HepG2 (cell line): ENCODE measurements at regions not wholly inside any gene's neighbourhood (a gene's known extent, or its start where the extent isn't known, plus 50 kb on each side); places are given as distances from the start of the nearest gene placed in this dataset.
A peak's percentile ranks its signal among the peaks of the same experiment; 100 is the strongest.
"Not testable (repeated sequence)": the region's sequence is repeated elsewhere in the genome, so short reads cannot be mapped to it uniquely, and the experiment has no call there.

ENCODE experiments used
- ATAC-seq: fragments of 200-7000 bp; cut with Tn5 transposase; 3 replicates; pipeline ENCODE4 v1.9.1; 2020; ENCODE audit warnings: mild to moderate bottlenecking, moderate library complexity
- BruUV-seq: library from RNA; stranded (reverse); fragments of 400-500 nt; replicated peaks from 2 replicates; lab custom pipeline; 2021; lab: Mats Ljungman, UMichigan
- CTCF ChIA-PET: fragments of 300-600 bp; formaldehyde crosslinking; extraction: SDS; loops from one replicate; lab custom pipeline; 2021; ENCODE audit warnings: low total read pairs, inconsistent platforms, low intra/inter-chr PET ratio; lab: Yijun Ruan, JAX
- POLR2A ChIA-PET: fragments of 350-600 bp; sonication (Branson Sonifier 250); formaldehyde crosslinking; loops from one replicate; lab custom pipeline; 2020; ENCODE audit warnings: antibody characterized with exemption, inconsistent platforms; lab: Yijun Ruan, JAX
- DNase-seq: peaks from one replicate; pipeline ENCODE4 v3.0.0-alpha.2; 2015; ENCODE audit warnings: low spot score
- FAIRE-seq: peaks from 3 replicates; lab custom pipeline; 2011; peaks lifted over from hg19 to GRCh38; lab: Jason Lieb, UNC
- H2AFZ ChIP-seq: one replicate; pipeline ENCODE4 v1.6.1; 2011; ENCODE audit warnings: low read length, inconsistent platforms
- H3K27ac ChIP-seq: fragments of 300-600 bp; 3 replicates; pipeline ENCODE4 v1.8.0; 2011; ENCODE audit warnings: mixed run types, mild to moderate bottlenecking, mixed read lengths, low read length, inconsistent platforms; ENCODE audit not compliant: insufficient read depth; ENCODE audit errors: extremely low read length
- H3K27me3 ChIP-seq, 2 experiments: fragments of 200-600 bp in 1 of 2; 2 replicates in 1 of 2; 3 replicates in 1 of 2; pipeline versions ENCODE4 v1.6.0 to v1.8.0; 2011; ENCODE audit warnings: low read length in 2 of 2, mild to moderate bottlenecking in 2 of 2, moderate library complexity in 2 of 2, inconsistent platforms in 1 of 2; ENCODE audit not compliant: insufficient read depth in 2 of 2, control insufficient read depth in 1 of 2
- H3K36me3 ChIP-seq, 2 experiments: fragments of 200-600 bp in 1 of 2; replicated peaks in 1 of 2; 2 replicates in 1 of 2; 3 replicates in 1 of 2; pipeline versions ENCODE4 v1.5.1 to v1.8.0; 2011; ENCODE audit warnings: low read length in 2 of 2, inconsistent platforms in 1 of 2; ENCODE audit not compliant: insufficient read depth in 2 of 2, control insufficient read depth in 1 of 2
- H3K4me1 ChIP-seq: 2 replicates; pipeline ENCODE4 v1.5.1; 2012; ENCODE audit warnings: low read length, inconsistent platforms; ENCODE audit not compliant: insufficient read depth
- H3K4me2 ChIP-seq: 2 replicates; pipeline ENCODE4 v1.6.0; 2011; ENCODE audit warnings: low read depth, low read length, inconsistent platforms
- H3K4me3 ChIP-seq, 3 experiments: fragments of 200-600 bp in 1 of 3; sonication (generic), shearing (Covaris generic) in 1 of 3; replicated peaks in 1 of 3; 2 replicates each; pipeline ENCODE4 v1.5.1; 2011 to 2016; ENCODE audit warnings: low read length in 3 of 3, inconsistent platforms in 2 of 3, low read depth in 2 of 3, mild to moderate bottlenecking in 2 of 3, control low read depth in 1 of 3, mixed read lengths in 1 of 3; ENCODE audit not compliant: insufficient read depth in 1 of 3
- H3K79me2 ChIP-seq: one replicate; pipeline ENCODE4 v1.6.1; 2011; ENCODE audit warnings: low read length, inconsistent platforms; ENCODE audit not compliant: insufficient read depth
- H3K9ac ChIP-seq: 2 replicates; pipeline ENCODE4 v1.6.0; 2011; ENCODE audit warnings: mild to moderate bottlenecking, low read depth, low read length, inconsistent platforms; ENCODE audit not compliant: insufficient read depth
- H3K9me3 ChIP-seq: 2 replicates; pipeline ENCODE4 v1.5.1; 2012; ENCODE audit warnings: mild to moderate bottlenecking, low read length
- H4K20me1 ChIP-seq: 2 replicates; pipeline ENCODE4 v1.6.0; 2011; ENCODE audit warnings: inconsistent platforms, mild to moderate bottlenecking, low read length, moderate library complexity; ENCODE audit not compliant: insufficient read depth
- PCBP2 ChIP-seq: fragments of 200-400 bp; formaldehyde crosslinking; optimal IDR thresholded peaks from 2 replicates; pipeline ENCODE3; 2018; ENCODE audit warnings: low read length, low read depth; ENCODE audit not compliant: poor library complexity, severe bottlenecking
- ZNF333 ChIP-seq: sonication (generic); formaldehyde crosslinking; IDR thresholded peaks from 2 replicates; pipeline ENCODE4 v1.4.0; 2020; ENCODE audit warnings: mild to moderate bottlenecking, missing genetic modification reagents, borderline replicate concordance
- WGBS: methylation state at CpG from one replicate; pipeline ENCODE4 v1.1.6; 2017; ENCODE audit warnings: low lambda C conversion rate; 5-methylcytosine and 5-hydroxymethylcytosine counted together
- in situ Hi-C: cut with HindIII; loops from 2 replicates; pipeline ENCODE4 v1.10.0; 2017; ENCODE audit warnings: low pct_unique_long_range_greater_than_20kb; ENCODE audit not compliant: extremely low pct_ligation_motif_present
- intact Hi-C: fragments of 100-400 bp; cut with micrococcal nuclease; formaldehyde crosslinking; loops from one replicate; pipeline ENCODE4 v1.10.0; 2022; ENCODE audit not compliant: unreplicated experiment

DNA sequence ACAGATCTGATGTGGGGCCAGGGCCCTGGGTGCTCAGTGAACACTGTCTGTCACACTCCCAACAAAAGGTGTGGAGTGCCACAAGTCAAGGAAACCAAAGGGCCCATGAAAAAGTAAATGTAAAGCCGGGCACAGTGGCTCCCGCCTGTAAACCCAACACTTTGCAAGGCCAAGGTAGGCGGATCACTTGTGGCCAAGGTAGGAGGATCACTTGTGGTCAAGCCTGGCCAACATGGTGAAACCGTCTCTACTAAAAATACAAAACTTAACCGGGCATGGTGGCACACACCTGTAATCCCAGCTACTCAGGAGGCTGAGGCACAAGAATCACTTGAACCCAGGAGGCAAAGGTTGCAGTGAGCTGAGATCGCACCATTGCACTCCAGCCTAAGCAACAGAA is 227.6 kb downstream of the ZNF516 start:
- H3K79me2 ChIP-seq, CTCF ChIA-PET, H2AFZ ChIP-seq, ATAC-seq, H4K20me1 ChIP-seq, H3K27ac ChIP-seq, H3K4me2 ChIP-seq, H3K4me1 ChIP-seq, FAIRE-seq, H3K36me3 ChIP-seq, H3K9ac ChIP-seq, H3K4me3 ChIP-seq, POLR2A ChIA-PET, intact Hi-C loops, DNase-seq, H3K9me3 ChIP-seq, in situ Hi-C loops, BruUV-seq: not testable (repeated sequence)
- WGBS = 46% methylated on average over 6 of the region's 6 CpGs
- peaks cover 0 to 24% of the 10 kb centered on the region in 2 experiments; a peak in 4 of 5 replicates for H3K27me3 ChIP-seq

DNA sequence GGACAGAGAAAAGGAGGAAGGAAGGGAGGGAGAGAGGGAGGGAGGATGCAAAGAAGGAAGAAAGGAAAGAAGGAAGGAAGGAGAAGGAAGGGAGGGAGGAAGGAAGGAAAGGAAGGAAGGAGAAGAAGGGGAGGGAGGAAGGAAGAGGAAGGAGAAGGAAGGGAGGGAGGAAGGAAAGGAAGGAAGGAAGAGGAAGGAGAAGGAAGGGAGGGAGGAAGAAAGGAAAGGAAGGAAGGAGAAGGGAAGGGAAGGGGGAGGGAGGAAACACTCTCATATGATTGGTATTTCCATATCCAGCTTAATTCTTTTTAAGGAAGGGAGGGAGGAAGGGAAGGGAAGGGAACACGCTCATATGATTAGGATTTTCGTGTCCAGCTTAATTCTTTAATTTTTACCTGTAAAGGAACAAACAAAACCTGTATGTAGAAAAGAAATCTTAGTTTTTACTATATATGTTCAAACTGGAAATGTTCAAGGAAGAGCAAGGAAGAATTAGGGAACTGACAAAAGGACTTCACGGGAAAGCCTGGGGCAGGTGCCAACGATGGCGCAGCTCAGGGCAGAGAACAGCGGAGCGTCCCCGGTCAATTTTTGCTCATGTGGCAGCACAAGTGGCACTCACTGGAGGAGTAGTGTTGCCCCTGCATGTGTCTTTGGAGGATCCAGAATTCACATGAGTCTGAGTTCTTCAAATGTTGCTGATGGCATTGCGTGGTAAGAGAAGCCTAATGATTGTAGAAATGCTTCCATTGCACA is 228.6 kb downstream of the ZNF516 start:
- Histone ChIP-seq H3K4me2 (no peak overlapping the region), H3K9ac (no peak overlapping the region), H3K9me3 (no peaks in the 10 kb centered on the region), H4K20me1 (0 out of 2 replicates have a peak, but pooled peaks cover 2% of the 10 kb centered on the region), H3K79me2 (no peaks in the 10 kb centered on the region), H2AFZ (no peak overlapping the region), H3K4me1 (no peaks in the 10 kb centered on the region), H3K4me3 (no peak overlapping the region), H3K27ac (no peak overlapping the region), H3K36me3 (no peaks in the 10 kb centered on the region), H3K27me3 (peaks cover 0 to 33% of the 10 kb centered on the region in 2 experiments; a peak in 4 of 5 replicates)
- ATAC-seq (no peak), DNase-seq (no peak), FAIRE-seq (no peak)
- TF ChIP-seq PCBP2 (peak; percentile 80), ZNF333 (CRISPR knock-in tag) (no peak)
- no TSS peak for BruUV-seq
- CTCF ChIA-PET = no interaction called here
- intact Hi-C loops (no loop called here), in situ Hi-C loops (no loop called here)
- WGBS = 52% methylated on average over 8 of the region's 9 CpGs
- POLR2A ChIA-PET = no interaction called here
